ENCODE measurements at regions not wholly inside any gene's neighbourhood (a gene's known extent, or its start where the extent isn't known, plus 50 kb on each side); places are given as distances from the start of the nearest gene placed in this dataset.

DNA sequence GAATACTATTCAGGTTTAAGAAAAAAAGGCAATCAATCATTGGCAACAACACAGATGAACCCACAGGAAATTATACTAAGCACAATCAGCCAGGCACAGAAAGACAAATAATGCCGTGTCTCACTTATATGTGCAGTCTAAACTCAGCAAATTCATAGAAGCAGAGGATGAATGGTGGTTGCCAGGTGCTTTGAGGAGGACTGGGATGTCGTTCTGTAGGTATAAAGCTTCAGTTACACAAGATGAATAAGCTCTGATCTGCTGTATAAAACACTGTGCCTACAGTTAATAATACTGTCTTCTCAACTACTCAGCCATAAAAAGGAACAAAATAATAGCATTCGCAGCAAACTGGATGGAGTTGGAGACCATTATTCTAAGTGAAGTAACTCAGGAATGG is 324.8 kb upstream of the HSFY2 start:
- no peak overlapping the region for H3K27ac ChIP-seq (ENCODE audit: low read depth, low read length)
- whole genome bisulfite sequencing, 3 donors, result 63 to 78% methylated on average over 3 of the region's 3 CpGs; no CpG with 5 or more reads in 1 of the 3 donors

DNA sequence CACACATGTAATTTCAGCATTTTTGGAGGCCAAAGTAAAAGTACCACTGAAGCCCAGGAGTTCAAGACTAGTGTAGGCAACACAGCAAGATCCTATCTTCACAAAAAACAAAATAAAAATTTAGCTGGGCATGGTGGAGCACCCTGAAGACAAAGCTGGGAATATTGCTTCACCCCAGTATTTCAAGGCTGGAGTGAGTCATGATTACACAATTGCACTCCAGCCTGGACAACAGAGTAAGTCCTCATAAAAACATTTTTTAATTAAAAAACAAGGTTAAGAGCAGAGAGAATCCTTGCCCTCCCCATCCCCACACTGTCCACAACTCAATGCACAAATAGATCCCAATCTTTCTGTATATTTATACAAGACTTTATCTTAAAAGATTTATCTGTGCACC is 321.9 kb upstream of the HSFY2 start:
- no peak overlapping the region for H3K27ac ChIP-seq (ENCODE audit: low read depth, low read length)

DNA sequence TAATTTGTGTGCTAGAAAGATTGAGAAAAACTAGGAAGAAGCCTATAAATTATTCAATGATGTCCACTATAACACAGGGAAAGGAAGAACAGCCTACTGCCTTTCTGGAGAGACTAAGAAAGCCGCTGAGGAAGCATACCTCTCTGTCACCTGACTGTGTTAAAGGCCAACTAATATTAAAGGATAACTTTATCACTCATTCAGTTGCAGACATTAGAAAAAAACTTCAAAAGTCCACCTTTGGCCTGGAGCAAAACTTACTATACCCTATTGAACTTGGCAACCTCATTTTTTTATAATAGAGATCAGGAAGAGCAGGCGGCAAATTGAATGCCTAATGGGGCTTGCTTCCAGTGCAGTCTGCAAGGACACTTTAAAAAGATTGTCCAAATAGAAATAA is 309.5 kb upstream of the HSFY2 start:
- 94 to 100% methylated on average over 2 of the region's 2 CpGs; no CpG with 5 or more reads in 1 of the 3 donors for WGBS, 3 donors
- no peak overlapping the region for H3K27ac ChIP-seq (ENCODE audit: low read depth, low read length)

DNA sequence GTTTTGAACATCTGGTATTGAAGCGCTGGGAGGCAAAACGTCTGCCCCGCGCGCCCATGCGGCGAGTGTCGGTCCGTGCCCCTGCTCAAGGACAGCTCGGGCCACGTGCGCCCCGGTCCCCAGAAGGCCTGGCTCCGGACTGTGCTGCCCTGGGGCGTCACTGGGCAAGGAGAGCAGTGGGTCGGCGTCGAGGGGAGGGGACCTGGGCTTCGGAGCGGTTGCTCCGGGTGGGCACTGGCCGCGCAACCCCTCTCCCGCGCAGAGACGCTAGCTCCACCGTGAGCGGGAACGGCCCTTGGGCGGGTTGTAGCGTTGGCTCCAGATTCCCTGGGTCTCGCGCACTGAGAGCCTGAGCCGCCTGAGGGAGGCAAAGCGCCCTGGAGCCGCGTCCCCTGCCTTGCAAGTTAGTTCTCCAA is 304.2 kb upstream of the HSFY2 start:
- WGBS, 3 donors, result 6 to 14% methylated on average over 17 to 37 of the region's 37 CpGs; no CpG with 5 or more reads in 1 of the 3 donors
- no peak overlapping the region for H3K27ac ChIP-seq (ENCODE audit: low read depth, low read length)

DNA sequence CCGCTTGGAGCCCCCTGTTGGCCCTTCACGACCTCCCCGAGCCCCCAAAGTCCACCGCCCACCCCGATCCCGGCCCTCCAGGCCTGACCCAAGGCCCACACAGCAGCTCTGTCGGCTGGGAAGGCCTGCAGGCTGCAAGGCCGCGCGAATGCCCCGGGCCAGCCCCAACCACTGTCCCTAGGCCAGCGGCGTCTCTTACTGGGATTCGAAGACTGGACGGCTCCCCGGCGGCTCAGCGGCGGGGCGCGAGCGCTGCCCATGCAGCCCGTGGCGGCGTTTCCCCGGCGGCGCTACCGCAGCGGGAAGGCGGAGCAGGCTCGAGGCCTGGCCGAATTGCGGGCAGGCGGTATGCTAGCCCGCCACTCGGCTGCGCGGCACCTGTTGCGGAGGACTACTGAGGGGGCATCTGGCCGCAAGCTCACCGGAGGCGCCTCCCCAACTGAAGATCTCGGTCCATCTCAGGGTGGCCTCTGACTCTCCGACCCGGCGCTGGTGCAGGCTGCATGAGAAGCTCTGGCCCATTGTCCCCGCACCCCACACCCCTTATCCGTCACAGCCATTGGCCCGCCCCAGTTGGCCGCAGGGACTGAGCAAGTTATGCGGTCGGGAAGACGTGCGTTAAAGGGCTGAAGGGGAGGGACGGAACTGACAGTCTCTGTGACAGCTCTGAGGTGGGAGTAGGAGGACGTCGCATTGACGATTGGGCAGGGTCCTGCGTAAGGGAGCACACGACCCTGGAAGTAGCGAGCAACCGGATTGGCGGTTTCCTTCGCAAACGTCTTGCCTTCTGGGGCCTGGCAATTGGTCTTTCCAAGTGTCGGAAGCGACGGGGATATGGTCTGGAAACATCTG is 303.5 kb upstream of the HSFY2 start:
- WGBS, 3 donors, result 1 to 7% methylated on average over 43 to 69 of the region's 69 CpGs; no CpG with 5 or more reads in 1 of the 3 donors
- peak overlapping the region; percentile 66 for H3K27ac ChIP-seq (ENCODE audit: low read depth, low read length)

DNA sequence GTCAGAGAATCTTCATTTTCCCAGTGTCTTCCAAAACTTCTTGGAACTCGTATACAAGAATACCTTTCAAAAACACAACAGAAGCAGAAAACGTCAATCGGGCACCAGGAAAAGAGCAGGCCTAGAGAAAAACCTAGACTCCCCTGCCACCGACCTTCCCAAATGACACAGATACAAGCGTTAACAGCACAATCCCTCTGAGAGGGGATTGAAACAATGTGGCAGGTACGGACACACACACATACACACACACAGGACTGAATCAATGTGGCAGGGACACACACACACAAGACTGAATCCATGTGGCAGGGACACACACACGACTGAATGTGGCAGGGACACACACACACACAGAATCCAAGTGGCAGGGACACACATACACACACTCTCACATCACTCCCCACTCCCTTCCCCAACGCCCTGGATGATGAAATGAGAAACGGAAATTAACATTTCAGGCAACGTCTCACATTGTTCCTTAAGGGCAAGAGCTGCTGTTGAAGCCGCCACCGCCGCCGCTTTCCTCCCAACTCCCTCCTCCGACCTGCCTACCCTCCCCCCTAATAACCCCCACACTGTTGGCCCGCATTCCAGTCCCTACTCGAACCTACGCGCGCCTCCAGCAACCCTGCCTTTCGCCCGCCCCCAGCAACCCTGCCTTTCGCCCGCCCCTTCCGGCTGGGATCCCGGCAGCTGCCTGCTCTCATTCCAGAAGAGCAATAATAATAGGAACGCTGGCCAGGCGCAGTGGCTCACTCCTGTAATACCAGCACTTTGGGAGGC is 302.1 kb upstream of the HSFY2 start:
- peak overlapping the region; percentile 66 for H3K27ac ChIP-seq (ENCODE audit: low read depth, low read length)
- WGBS, 3 donors, result 2 to 5% methylated on average over 17 to 28 of the region's 28 CpGs; no CpG with 5 or more reads in 1 of the 3 donors

DNA sequence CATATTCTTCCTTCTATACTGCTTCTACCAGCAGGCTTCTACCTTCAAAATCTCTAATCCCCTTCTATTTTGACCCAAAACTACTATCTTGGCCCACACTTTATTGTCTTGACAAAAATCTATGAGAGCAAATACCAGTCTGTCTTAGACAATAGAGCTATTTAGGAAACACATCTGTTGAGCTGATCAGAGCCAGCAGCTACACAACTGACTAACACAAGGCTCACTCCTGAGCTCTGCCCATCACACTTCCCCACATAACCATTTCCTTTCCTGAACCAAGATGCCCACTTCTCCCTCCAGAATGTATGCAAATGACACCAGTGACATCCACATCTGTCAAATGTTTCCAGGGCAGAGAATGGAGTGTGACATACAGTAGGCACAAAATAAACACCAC is 293.9 kb upstream of the HSFY2 start:
- H3K27ac ChIP-seq (ENCODE audit: low read depth, low read length), result no peak overlapping the region

DNA sequence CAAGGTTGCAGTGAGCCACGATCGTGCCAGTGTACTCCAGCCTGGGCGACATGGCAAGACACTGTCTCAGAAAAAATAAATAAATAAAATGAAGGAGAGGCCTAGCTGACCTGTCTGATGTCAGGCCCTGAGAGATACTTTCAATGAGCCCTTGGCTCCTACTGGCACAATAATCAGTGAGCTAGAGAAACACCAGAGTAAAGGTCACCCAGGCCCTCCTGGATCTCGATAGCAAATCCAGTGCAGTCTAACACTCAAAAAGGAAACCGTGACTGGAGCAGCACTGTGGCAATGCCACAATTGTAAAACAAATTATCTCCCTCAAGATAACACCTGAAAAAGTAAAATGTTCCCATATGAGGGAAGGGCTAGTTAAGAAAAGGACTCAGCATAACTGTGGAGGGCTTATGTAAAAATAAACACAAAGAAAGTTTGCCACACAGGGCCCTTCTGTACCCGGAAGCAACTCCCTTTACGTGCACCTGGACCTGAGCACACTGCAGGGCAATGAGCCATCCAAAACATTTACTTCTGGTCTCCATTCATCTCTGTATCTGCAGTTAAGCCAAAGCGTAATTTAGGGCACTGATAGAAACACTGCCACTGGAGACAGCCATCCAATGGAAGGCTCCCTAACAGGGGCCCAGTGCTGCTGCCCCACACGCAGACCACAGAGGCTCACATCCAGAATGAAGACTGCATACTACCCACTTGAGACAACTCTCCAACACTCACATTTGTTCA is 293.1 kb upstream of the HSFY2 start:
- no peak overlapping the region for H3K27ac ChIP-seq (ENCODE audit: low read depth, low read length)
- WGBS, 3 donors, result 34 to 83% methylated on average over 9 of the region's 9 CpGs; no CpG with 5 or more reads in 1 of the 3 donors

DNA sequence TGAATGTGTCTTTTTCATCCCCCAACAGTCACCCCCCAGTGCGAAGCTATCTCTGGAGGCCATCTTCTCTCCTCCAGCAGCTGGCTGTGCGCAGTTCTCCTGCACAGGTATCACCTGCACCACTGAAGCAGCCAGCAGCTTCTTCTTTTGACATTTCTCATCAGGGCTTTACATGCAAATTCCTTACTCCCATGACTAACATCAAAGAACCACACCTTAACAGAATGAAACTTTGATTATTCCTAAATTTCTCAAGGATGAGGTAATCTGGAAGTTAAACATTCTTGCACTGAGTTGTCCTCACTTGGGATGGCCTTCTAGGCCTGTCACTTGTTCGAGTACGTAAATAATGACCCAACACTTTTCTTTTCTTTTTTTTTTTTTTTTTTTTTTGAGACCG is 291.6 kb upstream of the HSFY2 start:
- H3K27ac ChIP-seq (ENCODE audit: low read depth, low read length), result no peak overlapping the region

DNA sequence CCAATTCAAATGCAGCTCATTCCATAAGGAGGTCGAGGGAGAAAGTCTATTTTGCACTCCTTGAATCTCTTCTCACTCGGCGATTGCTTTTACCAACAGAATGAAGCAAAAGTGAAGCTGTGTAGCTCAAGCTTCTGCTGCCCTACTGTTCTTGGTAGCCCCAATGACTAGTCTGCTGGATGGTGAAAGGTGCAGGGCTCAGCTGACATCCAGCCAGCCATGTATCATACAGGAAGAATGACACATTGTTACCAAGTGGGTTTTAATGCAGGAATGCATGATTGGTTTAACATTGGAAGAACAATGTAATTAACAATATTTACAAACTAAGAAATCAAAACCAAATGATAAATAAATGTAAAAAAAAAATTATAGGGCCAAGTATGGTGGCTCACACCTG is 286.2 kb upstream of the HSFY2 start:
- H3K27ac ChIP-seq (ENCODE audit: low read depth, low read length), result no peak overlapping the region
- WGBS, 3 donors, result 90 to 96% methylated on average over 3 of the region's 3 CpGs; no CpG with 5 or more reads in 1 of the 3 donors

More for the DNA sequence above, 291.6 kb upstream of the HSFY2 start:
- WGBS, 3 donors, result 85 to 91% methylated on average over 4 to 5 of the region's 5 CpGs; no CpG with 5 or more reads in 1 of the 3 donors

DNA sequence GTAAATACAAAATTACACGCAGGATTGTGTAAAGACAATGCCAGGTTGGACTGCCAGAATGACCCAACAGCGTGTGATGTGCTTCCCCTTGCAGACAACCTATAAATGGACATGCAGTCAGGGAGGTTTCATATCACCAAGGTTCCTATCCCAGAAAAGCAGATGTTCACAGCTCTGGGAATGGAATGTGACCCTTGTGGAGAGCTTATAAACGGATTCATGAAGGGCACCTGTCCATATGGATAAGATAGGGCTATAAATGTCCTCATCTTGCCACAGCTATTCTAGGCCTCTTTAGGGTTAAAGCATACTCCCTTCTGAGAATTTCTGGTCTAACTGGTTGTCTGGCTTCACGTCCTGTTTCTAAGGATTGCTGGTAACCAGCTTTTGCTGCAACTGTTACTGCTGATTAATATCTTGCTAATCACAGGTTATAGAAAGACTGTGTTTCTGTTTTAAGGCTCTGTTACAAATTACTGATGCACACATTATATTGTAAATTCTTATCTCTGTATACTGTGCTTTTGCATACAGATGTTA is 285.4 kb upstream of the HSFY2 start:
- no peak overlapping the region for H3K27ac ChIP-seq (ENCODE audit: low read depth, low read length)
- 56 to 81% methylated on average over 4 of the region's 4 CpGs; no CpG with 5 or more reads in 1 of the 3 donors for WGBS, 3 donors

DNA sequence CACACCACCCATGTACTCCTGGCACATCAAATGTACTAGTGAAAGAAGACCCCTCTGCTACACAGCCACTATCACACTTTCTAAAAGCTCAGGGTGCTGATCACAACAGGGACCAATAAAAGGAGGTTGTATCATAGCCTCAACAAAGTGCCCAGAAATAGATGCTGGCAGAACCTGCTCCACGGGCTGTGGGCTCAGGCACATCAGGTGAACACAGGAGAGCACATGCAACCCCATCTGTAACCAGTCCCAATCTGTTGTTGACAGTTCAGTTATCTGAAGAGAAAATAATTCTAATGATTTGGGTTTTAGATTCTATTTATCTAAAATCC is 282.6 kb upstream of the HSFY2 start:
- H3K27ac ChIP-seq (ENCODE audit: low read depth, low read length), result no peak overlapping the region
- WGBS, 3 donors, result 85% methylated on average over 1 of the region's 1 CpG; no CpG with 5 or more reads in 1 of the 3 donors

DNA sequence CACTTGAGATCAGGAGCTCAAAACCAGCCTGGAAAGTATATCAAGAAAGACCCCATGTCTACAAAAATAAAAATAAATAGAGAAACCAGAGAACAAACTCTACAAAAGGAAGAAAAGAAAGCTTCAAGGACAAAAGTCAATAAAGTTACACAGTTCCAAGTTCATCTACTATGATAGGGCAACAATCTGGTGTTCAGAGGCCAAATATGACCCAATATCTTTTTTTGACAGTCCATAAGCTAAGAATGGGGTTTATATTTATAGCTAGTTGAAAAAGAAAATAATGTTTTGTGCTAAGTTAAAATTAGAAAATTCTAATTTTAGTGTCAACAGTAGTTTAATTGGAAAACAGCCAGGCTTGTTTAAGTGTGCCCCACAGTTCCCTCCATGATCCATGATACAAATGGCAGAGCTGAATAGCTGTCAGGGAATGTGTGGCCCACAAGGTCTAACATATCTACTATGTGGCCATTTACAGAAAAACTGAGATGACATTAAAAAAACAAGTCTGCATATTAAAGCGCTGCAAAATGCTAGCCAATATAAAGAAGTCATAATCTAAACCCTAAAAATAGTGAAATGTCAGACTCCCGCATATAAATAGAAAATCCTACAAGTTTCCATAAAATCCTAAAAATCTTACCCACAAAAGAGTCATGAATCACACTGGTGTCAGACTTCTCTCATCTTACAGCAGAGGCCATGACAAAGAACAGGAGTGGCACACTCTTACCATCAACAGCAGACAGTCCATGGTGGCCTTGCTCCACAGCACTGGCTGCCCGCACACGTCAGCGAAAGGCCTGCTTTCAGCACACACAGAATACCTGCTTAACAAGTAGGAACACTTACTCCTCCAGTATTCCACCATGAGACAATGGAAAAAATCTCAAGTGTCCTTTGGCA is 281.9 kb upstream of the HSFY2 start:
- no peak overlapping the region for H3K27ac ChIP-seq (ENCODE audit: low read depth, low read length)
- 94 to 95% methylated on average over 5 of the region's 5 CpGs; no CpG with 5 or more reads in 1 of the 3 donors for WGBS, 3 donors

DNA sequence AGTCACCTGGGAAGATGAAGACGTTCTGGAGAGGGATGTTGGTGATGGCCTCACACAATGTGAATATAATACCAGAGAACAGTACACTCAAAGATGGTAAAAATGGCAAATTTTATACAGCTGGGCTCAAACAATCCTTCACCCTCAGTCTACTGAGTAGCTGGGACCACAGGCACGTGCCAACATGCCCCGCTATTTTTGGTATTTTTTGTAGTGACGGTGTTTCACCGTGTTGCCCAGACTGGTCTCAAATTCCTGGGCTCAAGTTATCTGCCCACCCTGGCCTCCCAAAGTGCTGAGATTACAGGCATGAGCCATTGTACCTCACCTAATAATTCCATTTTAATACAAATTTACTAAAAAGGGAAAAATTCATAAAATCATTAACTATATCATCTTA is 280.3 kb upstream of the HSFY2 start:
- WGBS, 3 donors, result 81 to 86% methylated on average over 5 of the region's 5 CpGs; no CpG with 5 or more reads in 1 of the 3 donors
- no peak overlapping the region for H3K27ac ChIP-seq (ENCODE audit: low read depth, low read length)

DNA sequence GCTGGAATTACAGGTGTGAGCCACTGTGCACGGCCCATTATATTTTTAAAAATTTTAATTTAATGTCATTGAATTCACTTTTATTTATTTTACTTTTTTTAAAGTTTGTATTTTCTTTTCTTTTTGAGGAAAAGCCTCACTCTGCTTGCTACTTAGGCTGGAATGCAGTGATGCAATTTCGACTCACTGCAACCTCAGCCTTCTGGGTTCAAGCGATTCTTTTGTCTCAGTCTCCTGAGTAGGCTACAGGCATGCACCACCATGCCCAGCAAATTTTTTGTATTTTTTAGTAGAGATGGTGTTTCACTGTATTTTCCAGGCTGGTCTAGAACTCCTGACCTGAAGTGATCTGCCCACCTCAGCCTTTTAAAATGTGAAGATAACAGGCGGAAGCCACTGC is 277.5 kb upstream of the HSFY2 start:
- H3K27ac ChIP-seq (ENCODE audit: low read depth, low read length), result no peak overlapping the region
- WGBS, 3 donors, result 93 to 98% methylated on average over 4 of the region's 4 CpGs; no CpG with 5 or more reads in 1 of the 3 donors

DNA sequence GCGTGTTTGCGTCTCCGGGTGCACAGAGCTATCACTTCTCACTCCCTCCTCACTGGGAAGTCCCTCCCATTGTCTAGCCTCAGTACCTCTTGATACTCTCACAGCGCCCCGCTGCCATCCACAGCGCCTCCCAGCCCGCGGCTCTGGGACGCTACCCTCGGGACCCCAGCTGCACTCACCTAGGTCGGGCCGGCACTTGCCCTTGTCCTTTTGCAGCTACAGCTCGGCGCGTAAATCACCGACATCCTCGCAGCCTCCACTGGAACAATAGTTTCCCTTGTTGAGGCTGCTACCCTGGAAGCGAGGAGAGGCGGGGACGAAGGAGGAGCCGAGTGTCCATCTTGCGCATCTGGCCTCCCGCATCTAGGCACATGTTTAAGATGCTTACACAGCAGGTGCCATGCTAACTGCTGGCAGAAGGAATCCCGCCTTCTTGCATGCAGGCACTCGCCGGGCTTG is 269.5 kb upstream of the HSFY2 start:
- no peak overlapping the region for H3K27ac ChIP-seq (ENCODE audit: low read depth, low read length)
- 89 to 94% methylated on average over 26 of the region's 26 CpGs; no CpG with 5 or more reads in 1 of the 3 donors for WGBS, 3 donors

DNA sequence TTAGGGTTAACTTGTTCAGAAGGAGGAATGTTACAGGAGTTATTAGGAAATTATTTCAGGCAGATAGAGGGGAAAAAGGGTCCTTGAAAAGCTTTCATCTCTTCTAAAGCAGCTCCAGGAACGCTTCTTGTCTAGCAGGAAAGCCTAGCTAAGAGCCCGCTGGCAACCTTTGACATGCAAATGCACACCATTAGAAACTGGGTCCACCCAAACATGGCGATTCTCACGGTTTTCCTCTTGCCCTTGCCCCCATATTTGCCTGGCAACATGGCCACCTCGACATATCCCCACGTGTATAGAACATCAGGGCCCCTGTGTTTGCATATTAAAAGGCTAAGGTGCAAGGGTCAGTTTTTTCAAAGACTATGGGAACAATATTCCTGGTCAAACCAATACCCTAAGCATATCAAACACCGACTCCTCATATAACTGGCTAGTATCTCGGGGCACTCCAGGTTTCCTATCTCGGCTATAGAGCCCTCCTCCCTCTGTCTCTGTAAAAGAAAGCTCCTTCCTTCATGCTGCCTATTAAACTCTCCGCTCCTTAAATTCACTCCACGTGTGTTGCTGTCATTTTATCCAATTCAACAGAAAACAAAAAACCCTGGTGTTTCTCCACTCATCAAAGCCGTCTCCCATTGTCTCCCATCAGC is 268.9 kb upstream of the HSFY2 start:
- WGBS, 3 donors, result 82 to 85% methylated on average over 12 of the region's 12 CpGs; no CpG with 5 or more reads in 1 of the 3 donors
- no peak overlapping the region for H3K27ac ChIP-seq (ENCODE audit: low read depth, low read length)
